GM19455 (cell line): ENCODE measurements at regions not wholly inside any gene's neighbourhood (a gene's known extent, or its start where the extent isn't known, plus 50 kb on each side); places are given as distances from the start of the nearest gene placed in this dataset.
"Not testable (repeated sequence)": the region's sequence is repeated elsewhere in the genome, so short reads cannot be mapped to it uniquely, and the experiment has no call there.

Source experiments
- ATAC-seq: cut with Tn5 transposase; IDR thresholded peaks from one replicate; pipeline ENCODE4 v1.9.1; 2021; ENCODE audit not compliant: unreplicated experiment

DNA sequence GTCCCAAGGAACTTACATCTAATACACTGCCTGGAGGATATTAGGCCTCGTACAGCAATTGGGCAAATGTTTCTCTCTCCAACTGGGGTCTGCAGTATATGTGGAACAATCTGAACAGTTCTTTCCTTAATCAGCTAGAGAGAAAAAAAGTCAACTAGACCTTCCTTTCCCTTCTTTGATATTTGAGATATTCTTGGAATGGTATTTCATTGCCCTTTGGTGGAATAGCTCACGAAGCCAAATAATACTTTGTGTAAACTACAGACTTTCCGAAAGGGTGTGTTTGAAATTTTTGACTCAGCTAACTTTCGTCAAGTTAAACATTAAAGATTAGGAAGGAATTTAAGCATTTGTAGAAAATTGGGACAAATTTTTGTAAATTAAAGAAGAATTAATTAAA lies 425.6 kb downstream of the RWDD3 start:
- no peak for ATAC-seq

DNA sequence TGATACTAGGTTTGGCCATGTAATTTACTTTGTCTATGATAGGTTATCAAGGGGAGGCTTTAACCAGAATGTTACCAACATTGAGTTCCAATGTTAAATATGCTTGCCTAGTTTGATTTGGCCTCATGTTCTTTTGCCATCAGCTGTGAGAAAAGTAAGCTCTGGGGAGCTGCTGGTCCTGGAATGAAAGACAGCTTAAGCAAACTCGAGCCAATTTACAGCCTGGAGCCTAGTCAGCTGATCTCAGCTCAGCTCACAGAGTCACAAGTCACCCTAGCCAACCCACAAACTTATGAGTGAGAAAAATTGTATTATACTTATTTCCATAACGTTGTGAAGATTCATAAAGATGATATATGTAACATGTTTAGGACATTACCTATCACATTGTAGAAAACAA lies 426.7 kb downstream of the RWDD3 start:
- ATAC-seq = no peak

GRCh38 chr1:95663530-95663929 lies 429.5 kb downstream of the RWDD3 start:
- ATAC-seq = not testable (repeated sequence)

DNA sequence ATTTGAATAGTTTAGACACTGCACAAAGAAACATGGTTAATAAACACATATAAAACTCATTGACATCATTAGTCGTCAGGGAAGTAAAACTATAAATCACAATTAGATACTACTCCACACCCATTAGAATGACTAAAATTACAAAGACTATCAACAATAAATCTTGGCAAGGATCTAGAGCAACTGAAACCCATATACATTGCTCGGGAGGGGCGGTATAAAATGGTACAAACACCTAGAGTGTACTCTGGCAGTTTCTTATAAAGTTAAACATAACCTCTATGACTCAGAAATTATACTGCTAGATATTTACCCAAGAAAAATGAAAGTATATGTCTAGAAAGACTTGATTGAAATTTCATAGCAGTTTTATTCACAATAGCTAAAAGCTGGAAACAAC lies 434.2 kb downstream of the RWDD3 start:
- no peak for ATAC-seq

DNA sequence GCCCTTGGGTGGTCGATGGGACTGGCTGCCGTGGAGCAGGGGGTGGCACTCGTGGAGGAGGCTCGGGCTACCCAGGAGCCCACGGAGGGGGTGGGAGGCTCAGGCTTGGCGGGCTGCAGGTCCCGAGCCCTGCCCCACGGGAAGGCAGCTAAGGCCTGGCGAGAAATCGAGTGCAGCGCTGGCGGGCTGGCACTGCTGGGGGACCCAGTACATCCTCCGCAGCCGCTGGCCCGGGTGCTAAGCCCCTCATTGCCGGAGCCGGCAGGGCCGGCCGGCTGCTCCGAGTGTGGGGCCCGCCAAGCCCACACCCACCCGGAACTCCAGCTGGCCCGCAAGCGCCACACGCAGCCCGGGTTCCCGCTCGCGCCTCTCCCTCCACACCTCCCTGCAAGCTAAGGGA lies 435.6 kb downstream of the RWDD3 start:
- ATAC-seq = not testable (repeated sequence)

GRCh38 chr1:95671098-95671497 lies 437.1 kb downstream of the RWDD3 start:
- ATAC-seq = no peak

DNA sequence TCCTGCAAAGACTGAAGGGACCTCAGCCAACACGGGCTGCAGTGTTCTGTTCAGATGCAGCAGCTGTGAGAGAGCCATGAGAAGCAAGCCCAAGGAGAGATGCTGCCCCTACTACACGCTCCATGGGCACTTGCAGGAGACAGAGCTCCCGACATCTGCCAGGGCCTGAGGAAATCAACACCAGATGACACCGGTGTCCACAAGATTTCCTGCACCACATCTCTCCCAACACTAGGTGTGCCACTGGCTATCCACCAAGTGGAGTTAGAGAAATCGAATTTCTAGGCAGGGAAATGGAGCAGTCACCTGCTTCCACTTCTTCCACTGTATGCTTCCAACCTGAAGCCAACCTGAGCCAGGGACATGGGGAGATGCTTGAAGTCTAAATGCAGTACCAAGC lies 445.3 kb downstream of the RWDD3 start:
- ATAC-seq = no peak

GRCh38 chr1:95685081-95685480 lies 451.1 kb downstream of the RWDD3 start:
- no peak for ATAC-seq

DNA sequence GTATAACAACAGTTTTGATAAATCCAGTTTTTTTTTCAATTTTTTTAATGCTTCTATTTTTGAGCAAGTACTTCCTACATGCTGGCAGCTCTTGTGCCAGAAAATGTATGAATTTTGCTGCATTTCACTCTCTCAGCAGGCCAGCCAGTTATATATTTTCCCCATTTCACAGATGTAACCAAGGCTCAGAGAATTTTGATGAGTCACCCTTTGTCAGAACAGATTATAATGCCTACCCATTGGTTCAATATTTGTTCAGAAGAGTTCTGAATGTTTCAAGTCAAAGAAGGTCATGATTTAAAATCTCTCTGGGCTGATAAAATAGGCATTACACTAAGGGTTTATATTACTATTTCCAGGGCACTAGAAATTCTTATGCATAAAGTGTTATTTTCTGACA lies 452.2 kb downstream of the RWDD3 start:
- no peak for ATAC-seq

GRCh38 chr1:95699149-95699953 lies 465.3 kb downstream of the RWDD3 start:
- ATAC-seq = no peak

GRCh38 chr1:95701450-95702173 lies 467.6 kb downstream of the RWDD3 start:
- ATAC-seq = no peak

- no peak for ATAC-seq
Measured at GRCh38 chr1:95703046-95703445, 469.0 kb downstream of the RWDD3 start.

DNA sequence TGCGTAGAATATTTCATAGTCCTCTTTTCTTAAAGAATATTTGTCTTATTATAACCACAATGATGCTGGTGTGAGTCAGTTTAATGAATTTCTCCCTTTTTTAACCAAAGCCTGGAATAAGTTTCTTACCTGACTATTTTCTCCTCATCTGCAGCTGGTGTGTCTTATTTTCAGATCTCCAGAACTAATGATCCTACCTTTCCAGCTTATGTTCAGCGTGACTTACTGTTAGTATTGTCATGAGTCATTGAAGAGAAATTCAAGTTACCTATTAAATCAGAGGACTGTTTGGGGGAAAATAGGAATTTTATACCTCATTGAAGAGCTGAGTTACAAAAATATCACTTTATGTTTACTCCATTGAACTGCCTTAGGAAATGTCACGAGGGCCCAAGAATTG lies 482.1 kb downstream of the RWDD3 start:
- ATAC-seq = no peak

- ATAC-seq = no peak
Measured at GRCh38 chr1:95716550-95716949, 482.5 kb downstream of the RWDD3 start.

GRCh38 chr1:95723346-95723745 lies 489.3 kb downstream of the RWDD3 start:
- no peak for ATAC-seq

DNA sequence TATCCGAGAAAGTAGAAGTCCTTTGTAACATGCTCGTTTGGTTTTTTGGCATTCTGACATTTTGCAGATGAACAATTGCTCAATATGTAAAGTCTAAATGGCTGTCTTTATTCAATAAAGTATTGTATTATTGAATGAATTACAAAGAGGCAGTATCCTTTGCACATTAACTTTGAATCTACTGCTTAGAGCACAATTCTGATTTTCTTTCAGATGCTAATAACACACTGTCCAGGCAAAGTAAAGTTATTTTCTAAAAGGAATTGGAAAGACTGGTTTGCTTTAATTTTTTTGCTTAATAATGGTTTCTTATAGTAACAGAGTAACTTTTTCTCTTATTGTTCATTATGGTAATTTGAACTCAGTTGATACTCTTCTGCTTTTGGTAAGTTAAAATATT lies 494.8 kb downstream of the RWDD3 start:
- ATAC-seq = no peak

- no peak for ATAC-seq
Measured at GRCh38 chr1:95730986-95731385, 497.0 kb downstream of the RWDD3 start.

GRCh38 chr1:95731466-95731865 lies 497.5 kb downstream of the RWDD3 start:
- ATAC-seq = no peak

- no peak for ATAC-seq
Measured at GRCh38 chr1:95733031-95733430, 499.0 kb downstream of the RWDD3 start.

DNA sequence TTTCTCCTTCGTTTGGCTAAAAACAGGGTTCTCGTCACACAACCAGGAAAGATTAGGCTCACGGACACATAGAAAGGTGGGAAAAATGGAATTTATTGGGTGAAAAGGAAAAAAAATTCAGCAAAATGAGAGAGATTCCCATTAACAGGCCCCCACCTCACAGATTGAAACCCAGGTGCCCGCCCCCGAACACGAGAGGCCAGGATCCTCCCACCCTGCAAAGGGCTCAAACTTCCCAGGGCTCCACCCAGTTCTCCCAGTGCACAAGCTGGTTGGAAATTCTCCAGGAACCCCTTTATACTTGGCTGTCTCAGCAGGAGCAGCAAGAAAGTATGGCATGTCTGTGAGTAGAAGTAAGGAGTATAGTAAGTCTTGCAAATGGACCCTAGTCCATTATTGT lies 499.7 kb downstream of the RWDD3 start:
- no peak for ATAC-seq

DNA sequence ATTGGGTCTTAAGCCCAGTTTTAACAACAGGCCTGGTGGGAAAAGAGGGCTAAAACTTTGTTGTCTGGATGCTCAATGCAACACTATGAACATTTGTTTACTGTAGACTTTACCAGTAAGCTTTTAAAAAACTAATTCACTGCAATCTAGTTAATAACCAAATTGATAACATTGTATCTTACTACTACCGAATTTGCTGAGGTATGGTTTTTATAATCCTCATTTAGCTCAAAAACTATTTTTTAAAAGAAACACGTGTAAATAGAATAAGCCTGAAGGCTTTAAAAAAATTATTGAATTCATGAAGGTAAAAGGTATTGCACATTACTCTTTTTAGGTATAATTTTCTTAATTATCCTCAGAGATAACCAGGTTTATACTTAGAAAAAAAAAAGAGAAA lies 500.6 kb downstream of the RWDD3 start:
- ATAC-seq = no peak

GRCh38 chr1:95742591-95743089 lies 508.6 kb downstream of the RWDD3 start:
- no peak for ATAC-seq
